NCI-H146 (cell line): ENCODE measurements at regions not wholly inside any gene's neighbourhood (a gene's known extent, or its start where the extent isn't known, plus 50 kb on each side); places are given as distances from the start of the nearest gene placed in this dataset.

Source experiments
- DNase-seq: peaks from one replicate; lab custom pipeline; 2025; lab: John Stamatoyannopoulos, UW

DNA sequence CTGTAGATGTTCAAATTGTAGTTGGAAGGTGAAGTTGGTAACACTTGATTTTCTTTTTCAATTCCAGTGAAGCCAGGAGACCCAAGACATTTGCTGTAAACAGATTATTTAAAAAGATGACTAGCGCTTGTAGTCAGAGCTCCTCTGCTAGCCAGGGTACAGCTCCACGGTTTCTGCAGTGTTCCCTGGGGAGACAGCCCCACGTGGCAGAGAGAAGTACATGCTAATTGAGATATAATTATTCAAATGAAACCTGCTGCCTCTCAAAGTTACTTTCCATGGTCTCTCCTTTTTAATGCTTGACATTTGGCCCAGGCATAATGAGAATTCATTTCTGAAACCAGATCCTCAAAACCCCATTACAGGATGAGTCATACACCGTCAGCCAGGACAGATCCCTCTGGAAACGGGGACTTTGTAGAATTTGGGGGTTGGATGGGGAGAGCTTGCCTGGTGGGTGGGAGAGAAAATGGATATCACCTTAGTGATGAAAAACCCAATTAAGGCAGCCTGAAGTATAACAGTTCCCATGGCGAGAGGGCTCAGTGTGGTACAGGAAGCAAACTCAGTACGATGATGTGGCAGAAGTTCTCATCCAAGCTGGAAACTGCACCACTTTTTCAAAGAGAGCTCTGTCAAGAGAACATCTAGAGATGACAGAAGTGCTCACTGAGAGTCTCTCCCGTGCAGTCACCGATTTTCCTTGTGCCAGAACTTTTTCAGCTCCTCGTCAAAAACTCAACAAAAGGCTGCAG lies 637.7 kb upstream of the TMEM132C start:
- peak; percentile 43 for DNase-seq

DNA sequence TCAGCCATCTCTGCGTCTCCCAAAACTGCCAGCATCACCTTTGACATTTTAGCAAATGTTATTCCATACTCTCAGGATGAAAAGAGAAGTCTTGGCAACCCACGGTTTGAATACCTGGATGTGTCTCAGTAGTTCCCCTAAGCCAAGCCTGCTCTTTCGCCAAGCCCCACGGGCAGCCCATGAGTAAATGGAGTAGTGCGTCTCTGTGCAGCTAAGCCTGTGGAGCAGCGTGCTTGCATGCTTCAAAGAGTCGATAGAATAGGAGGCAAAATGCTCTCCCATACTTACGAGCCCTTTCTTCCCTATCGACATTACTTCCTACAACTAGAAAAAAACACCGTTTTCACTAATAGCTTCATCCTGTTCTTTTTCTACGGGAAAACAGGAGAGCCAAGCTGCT lies 634.5 kb upstream of the TMEM132C start:
- DNase-seq, result no peak

DNA sequence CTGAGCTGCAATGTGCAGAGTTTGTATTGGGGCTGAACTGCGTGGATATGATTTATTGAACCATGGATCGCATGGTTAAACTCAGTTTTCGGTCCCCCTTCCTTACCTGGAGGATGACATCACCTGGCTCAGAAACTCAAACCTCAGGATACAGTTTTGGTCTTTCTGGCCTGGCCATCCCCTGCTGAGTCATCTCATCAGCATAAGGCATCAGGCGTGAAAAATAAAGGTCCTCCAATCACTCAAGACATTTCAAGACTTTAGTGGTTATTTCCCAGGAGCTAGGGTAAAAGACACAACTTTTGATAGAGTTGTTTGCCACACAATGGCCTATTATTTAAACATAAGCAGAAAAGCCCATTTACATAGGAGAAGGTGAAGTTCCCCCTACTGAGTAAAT lies 631.1 kb upstream of the TMEM132C start:
- no peak for DNase-seq

DNA sequence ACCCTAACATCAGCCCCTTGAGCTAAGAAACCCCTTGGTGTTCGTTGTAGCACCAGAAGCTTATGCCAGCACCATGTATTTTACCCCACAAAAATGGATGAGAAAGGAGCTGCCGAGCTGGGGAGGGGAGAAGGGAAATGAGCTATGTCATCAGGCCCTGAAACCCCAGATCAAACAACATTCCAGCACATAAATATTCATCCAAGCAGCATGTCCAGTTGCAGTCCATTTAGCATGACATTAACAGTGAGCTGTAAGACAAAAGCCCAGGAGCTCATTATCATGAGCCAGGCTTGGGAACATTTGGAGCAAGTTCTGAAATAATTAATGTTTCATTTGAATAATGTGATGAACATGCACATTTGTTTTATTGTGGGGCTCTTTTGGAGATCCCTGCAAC lies 630.1 kb upstream of the TMEM132C start:
- no peak for DNase-seq

DNA sequence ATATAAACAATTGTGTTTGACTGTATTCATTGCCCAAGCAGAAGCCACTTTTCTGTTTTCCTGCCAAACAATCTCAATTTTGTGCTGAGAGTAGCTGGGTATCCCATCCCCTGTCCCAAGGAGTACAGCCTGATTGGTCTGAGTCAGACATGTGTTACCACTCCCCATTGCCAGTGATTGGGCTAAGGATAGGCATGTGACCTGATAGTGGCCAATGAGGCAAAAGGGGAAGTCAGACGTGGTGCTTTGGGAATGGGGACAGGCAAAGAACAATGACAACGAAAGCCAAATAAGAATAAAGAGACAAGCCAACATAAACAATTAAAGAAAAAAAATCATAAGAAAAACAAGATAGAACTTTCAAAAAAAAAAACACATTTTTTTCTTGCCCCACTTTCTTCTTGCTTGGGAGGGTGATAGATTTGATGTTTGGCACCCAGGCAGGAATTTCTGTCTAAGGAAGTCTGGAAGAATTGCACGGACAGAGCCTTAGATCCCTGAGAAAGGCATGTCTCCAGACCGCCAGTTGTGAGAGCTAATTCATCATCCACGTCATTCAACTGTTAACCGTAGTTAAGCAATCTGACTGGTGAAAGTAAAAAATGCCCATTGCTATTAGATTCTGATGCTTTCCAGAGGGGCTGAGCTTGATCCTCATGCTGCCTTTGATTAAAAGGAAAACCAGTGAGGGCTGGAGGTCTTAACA lies 626.6 kb upstream of the TMEM132C start:
- DNase-seq, result no peak

DNA sequence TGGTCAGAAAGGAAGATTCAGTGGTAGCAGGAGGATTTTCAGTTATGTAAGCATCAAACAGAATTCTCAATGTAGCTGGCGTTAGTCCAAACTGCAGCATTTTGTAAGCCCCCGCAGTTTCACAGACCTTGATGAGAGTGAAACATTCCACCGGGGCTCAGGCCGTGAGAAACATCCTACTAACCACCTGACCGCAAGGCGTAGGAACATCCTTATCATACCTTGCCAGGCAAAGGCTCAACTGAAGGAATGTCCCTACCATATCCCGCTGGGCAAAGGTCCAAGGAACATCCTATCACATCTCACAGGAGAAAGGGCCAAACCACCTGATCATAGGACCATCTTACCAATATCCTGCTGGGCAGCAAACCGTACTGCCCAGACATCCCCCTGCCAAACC lies 624.8 kb upstream of the TMEM132C start:
- no peak for DNase-seq

DNA sequence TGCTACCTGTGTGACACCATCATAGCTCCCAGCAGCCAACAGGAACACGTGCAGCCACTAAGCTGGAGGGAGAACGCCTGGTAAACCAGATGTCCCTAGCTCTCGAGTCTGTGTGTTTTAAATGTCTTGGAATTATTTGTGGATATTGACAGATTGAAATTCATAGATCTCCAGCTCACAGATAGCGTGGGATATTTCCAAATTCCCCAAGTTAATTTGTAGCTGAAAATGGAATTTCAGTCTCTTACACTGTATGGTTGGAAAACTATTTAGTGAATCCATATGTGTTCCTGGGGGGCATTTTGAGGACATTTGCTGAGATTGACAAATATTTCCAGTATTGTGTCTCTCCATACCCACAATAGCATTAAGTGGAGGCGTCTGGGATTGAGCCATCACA lies 618.6 kb upstream of the TMEM132C start:
- no peak for DNase-seq

DNA sequence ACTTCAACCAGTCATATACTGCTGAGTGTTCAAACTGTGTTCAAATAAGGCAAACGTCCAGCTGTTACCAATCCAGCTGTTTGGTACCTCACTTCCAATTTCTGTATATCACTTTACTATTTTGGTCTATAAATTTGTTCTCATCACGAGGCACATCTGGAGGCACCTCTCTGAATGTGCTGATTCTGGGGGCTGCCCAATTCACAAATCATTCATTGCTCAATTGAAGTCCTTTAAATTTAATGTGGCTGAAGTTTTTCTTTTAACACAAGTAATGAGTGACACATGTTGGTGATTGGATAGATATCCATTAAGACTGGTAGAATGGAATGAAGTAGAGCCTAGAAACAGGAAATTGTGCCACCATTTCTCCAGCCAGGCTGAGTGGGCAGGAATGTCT lies 617.0 kb upstream of the TMEM132C start:
- no peak for DNase-seq

DNA sequence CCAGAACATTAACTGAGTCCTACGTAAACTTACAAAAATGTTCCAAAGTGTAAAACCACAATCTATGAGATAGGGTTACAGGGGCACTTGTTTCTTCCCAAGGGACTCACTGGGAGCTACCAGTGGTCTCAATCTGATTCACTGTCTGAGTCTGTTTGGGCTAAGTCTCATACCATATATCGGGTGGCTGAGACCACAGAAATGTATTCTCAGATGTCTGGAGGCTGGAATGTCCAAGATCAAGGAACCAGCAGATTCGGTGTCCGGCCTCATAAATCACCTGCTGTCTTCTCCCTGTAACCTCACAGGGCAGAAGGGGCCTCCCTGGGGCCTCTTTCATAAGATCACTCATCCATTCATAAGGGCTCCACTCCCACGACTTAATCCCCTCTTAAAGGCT lies 616.3 kb upstream of the TMEM132C start:
- no peak for DNase-seq

DNA sequence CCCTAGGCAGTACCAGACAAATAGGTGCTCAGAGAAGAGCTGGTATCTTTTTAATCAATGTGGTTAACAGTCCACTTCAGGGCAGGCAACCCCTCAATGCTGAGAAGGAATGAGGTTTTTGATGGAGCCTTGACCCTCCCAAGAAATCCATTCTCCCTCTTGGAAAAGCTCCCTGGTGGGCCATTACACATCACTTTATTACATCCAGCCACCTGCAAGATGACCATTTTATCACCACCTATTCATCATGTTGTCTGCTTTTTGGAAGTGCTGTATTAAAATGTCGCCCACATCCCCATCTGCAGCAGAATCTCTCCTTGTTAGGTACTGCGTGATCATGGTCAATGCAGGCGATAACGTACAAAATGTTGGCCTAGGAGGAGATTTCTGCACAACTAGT lies 614.7 kb upstream of the TMEM132C start:
- DNase-seq, result no peak

DNA sequence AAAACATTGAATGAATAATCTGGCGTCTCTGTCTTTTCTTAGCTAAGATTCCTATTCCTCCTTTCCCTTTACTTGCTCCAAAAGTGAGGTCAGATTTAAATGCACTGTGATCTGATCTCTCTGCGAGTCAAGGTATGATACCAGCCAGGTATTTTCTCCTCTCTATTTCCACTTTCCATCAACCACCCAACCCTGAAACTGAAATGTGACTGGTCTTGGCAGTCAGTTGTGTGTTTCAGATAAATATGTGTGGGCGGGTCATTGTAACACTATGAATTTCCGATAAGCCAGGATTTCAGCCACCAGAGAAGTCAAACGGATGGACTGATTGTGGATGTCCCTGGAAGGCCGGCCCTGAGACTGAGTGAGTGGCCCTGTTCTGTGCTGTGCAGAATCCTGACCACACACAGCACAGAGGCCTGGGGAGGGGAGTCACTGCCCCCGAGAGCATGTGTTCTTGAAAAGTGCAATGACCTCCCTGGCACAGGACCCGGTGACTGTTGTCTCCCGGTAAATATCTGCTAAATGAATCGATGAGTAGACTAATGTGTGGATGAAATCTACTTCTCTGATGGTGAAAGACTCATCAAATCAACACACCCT lies 612.5 kb upstream of the TMEM132C start:
- no peak for DNase-seq

DNA sequence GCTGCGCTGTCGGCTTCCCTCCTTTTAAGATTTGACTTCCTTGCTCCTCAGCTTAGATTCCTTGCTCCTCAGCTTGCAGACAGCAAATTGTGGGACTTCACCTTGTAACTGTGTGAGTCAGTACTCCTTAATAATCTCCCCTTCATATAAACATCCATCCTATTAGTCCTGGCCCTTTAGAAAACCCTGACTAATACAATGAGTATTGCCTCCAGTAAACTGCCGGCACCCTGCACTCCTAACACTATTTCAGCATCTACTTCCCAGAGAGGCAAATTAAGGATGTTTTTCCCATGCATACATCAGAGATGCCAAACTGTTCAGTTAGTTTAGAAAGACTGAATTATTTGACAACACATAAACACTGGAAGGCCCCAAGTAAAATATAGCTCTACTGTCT lies 611.3 kb upstream of the TMEM132C start:
- DNase-seq, result no peak

DNA sequence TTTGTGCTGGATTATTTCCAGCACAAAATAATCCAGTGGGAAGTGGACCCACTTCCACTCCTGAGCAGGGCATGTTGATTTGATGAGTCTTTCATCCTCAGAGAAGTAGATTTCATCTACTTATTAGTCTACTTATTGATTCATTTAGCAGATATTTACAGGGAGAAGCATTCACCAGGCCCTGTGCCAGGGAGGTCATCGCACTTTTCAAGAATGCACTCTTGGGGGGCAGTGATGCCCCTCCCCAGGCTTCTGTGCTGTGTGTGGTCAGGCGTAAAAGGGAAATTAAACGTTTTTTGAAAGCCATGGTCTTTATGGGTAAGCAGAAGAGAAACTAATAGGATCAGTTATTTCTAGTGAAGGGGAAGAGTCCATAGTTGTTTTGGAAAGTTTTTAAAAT lies 610.7 kb upstream of the TMEM132C start:
- no peak for DNase-seq

DNA sequence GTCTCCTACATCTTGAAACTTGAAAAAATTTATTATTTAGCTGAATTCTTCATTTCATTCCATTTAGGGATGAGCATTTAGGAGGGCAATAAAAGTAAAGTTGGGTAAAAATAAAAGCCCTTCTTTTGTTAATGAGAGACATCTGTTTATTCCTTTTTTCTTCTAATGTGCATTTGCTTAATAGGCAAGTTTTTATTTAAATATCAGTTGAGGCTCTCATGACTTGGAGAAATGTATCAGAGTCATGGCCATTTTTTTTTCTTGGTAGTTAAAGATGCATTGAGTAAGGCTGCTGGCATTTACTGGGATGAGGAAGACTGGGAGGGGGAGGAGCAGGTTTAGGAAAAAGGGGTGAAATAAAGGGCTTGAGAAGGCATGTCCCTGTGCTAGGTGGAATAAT lies 609.9 kb upstream of the TMEM132C start:
- no peak for DNase-seq

DNA sequence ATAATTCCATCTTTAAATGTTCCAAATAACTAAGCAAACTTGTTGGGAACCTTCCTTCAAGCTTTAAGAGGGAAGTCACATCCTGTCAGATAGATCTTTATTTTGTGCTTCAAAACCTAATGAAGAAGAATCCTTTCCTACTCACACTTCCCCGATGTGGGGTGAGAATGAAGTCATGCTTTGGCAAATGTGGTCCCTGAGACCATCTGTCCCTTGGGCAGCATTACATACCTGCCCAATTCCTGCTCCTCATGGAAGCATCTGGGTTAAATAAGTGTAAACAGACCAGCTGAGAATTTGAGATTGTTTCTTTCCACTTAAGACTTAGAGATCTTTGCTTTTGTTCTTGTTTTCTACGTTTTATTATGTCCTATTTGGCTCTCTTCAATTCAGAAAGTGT lies 606.0 kb upstream of the TMEM132C start:
- DNase-seq, result no peak

DNA sequence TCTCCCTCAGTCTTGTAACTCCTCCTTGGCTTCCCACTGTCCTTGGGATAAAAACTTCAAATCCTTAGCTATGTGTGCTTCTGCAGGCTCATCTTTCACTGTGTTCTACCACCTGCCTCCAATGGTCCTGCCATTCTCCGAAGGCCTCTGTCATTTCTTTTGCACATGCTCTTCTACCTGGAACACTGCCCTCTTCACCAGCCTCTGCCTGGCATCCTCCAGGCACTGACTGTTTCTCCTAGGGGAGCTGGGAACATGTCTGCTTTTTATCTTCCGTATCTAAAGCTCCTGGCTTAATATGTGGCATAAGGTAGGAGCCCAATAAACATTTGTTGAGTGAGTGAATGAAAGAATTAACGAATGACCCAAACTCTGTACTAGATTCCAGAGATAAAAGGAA lies 603.3 kb upstream of the TMEM132C start:
- no peak for DNase-seq

DNA sequence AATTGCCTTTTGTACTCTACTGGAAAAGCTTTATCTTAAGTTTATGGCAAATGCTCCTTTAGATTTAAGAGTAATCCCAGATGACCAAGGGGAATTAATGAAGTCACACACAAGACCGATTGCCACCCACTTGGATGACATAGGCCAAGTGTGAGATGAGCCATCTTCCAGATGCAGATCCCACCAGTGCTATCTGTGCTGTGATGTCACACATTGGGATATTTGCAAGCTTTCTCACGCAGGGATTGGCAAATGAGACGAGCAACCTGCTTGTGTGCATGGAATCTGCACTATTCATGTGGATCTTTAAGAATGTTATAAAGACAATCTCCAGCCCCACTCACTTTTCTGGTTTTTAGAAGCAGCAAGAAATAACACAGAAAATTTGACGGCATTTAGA lies 602.1 kb upstream of the TMEM132C start:
- DNase-seq, result no peak

DNA sequence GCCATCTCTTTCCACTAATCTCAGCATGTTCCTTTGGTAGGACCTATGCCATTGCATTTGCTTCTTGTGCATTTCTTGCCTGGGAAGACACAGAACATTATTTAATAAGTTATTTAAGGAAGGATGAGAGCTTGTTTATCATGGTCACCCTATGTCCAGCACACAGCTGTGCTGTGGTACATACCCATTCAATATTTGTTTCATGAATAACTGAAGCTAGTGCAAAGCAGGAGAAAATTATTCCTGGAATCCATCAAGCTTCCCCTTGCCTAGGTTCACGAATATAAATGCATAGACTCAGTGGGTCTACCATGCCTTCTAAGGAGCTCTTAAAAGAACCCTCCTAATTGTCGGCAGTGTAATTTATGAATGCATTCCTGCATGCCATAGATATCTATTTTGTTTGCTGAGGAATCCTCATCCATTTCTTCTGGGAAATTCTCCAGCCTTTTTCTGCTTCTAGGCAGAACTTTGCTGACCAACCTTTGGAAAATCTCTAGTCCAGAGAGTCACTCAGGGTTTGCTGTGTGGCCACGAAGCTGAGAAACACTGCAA lies 599.8 kb upstream of the TMEM132C start:
- DNase-seq, result no peak

DNA sequence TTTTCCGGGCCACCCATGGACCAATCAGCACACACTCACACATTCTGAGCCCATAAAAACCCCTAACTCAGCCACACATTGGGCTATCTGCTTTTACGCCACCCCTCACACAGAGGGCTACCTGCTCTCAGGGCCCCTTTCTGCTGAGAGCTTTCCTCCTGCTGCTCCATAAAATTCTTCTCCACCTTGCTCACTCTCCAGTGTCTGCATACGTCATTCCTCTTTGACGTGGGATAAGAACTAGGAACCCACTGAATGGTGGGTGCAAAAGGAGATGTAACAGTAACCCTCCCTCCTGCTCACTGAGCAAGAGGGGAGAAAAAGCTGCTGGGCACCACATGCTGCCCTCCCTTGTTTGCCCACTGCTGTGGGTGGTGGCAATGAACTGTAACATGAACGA lies 596.7 kb upstream of the TMEM132C start:
- no peak for DNase-seq

DNA sequence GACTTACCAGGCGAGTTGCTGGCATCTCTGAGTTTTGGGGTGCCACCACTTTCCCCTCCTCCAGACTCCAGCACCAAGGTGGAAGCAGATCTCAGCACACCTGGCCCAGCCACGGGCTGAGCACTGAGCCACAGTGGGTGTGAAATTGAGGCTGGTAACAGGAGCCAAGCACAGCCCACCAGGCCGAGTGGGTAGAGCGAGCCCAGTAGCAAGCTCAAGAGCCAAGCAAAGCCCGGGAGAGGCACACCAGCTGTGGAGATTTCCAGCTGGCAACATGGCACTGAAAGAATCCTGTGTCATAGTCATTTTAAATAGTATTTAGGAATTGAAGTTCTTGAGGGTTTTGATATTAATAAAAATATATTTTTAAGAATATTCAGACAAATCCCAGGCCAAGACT lies 596.2 kb upstream of the TMEM132C start:
- DNase-seq, result no peak

DNA sequence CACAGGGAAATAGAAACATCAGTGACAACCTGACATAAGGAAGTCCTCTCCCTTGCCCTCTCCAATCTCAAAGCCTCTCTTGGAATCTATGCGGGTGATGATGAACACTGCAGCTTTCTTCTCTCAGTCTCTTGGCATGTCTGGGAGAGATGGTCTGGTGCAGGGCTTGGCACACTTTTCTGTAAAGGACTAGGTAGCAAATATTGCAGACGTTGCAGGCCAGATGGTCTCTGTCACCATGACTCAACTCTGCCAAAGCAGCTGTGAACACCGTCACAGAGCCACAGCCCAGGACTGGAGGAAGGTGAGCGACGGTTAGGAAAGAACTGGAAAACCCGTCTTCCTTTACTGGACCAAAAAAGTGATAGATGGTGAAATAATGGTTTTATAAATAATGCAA lies 591.0 kb upstream of the TMEM132C start:
- DNase-seq, result no peak

DNA sequence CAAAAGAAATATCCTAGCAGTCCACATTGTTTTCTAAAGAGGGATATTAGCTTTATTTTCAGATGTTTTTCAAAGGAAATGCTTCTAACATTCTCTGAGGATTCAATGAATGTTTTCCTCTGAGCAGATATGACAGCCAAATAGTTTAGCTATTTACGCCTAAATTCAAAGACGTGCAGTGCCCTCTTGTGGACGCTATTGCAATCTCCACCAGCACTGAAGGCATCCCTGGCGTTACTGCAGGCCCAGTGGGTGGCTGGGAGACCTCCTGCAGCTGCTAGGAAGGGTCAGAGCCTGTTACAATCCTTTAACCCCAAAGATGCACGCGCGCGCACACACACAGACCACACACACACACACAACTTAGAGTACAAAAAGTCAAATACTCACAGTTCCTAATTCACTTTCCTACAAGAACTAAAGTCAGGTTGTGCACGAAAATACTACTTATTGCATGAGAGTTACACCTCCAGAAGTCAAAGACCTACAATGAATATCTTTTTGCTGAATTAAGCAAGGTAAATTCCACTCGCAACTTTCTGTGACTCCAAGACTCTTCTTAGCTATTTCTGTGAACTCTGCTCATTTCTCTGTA lies 589.3 kb upstream of the TMEM132C start:
- peak; percentile 82 for DNase-seq

DNA sequence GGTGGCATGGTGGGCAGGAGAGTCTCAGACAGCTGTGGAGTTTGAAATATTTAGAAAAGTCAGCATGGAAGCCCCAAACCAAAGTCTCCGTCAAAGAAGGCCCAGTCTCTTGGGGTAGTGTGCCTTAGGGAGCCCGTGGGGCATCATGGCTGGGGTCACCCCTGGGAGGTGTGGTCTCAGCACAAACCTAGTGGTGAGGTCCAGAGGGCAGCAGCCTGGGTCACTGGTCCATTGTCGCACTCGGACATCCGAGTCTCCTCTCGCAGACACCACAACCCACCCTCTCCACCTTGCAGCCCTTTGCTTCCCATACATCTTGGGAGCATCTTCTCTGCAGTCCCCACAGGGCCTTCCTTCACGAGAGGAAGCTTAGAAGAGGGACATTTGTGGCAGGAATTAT lies 588.0 kb upstream of the TMEM132C start:
- no peak for DNase-seq
